ENCODE measurements at regions not wholly inside any gene's neighbourhood (a gene's known extent, or its start where the extent isn't known, plus 50 kb on each side); places are given as distances from the start of the nearest gene placed in this dataset.
A peak's percentile ranks its signal among the peaks of the same experiment; 100 is the strongest.
"Not testable (repeated sequence)": the region's sequence is repeated elsewhere in the genome, so short reads cannot be mapped to it uniquely, and the experiment has no call there.

GRCh38 chr4:137946453-137947174 is 295.5 kb downstream of the SLC7A11 start:
- no peak for ATAC-seq (ENCODE audit: low FRiP score in 2 of 2)
- Histone ChIP-seq H3K36me3 (no peaks in the 10 kb centered on the region), H3K27me3 (no peaks in the 10 kb centered on the region), H3K27ac (no peak overlapping the region), H3K4me1 (no peaks in the 10 kb centered on the region), H3K9me3 (peaks cover 0 to 3% (median 0%) of the 10 kb centered on the region in 4 donors), H3K4me3 (no peak overlapping the region)
- WGBS, 2 donors = 81 to 83% methylated on average over 1 of the region's 1 CpG
- TF ChIP-seq POLR2A (IDR thresholded peaks at IDR 0.05) = no peak
- TF ChIP-seq POLR2AphosphoS5 (IDR thresholded peaks at IDR 0.05) = no peak
- TF ChIP-seq EP300 (IDR thresholded peaks at IDR 0.05) = no peak
- TF ChIP-seq, protein P1, sequence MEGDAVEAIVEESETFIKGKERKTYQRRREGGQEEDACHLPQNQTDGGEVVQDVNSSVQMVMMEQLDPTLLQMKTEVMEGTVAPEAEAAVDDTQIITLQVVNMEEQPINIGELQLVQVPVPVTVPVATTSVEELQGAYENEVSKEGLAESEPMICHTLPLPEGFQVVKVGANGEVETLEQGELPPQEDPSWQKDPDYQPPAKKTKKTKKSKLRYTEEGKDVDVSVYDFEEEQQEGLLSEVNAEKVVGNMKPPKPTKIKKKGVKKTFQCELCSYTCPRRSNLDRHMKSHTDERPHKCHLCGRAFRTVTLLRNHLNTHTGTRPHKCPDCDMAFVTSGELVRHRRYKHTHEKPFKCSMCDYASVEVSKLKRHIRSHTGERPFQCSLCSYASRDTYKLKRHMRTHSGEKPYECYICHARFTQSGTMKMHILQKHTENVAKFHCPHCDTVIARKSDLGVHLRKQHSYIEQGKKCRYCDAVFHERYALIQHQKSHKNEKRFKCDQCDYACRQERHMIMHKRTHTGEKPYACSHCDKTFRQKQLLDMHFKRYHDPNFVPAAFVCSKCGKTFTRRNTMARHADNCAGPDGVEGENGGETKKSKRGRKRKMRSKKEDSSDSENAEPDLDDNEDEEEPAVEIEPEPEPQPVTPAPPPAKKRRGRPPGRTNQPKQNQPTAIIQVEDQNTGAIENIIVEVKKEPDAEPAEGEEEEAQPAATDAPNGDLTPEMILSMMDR (IDR thresholded peaks at IDR 0.05) = no peak
- DNase-seq = no peak

- ATAC-seq (ENCODE audit: low FRiP score in 2 of 2); H3K27me3 ChIP-seq; H3K4me3 ChIP-seq; H3K36me3 ChIP-seq; H3K9me3 ChIP-seq; H3K4me1 ChIP-seq; H3K27ac ChIP-seq: not testable (repeated sequence)
- 91 to 96% methylated on average over 15 of the region's 15 CpGs for WGBS, 2 donors
- peak in 1 of 2 donors; percentile 5 for DNase-seq
Measured at GRCh38 chr4:137942815-137943214, 299.3 kb downstream of the SLC7A11 start.

DNA sequence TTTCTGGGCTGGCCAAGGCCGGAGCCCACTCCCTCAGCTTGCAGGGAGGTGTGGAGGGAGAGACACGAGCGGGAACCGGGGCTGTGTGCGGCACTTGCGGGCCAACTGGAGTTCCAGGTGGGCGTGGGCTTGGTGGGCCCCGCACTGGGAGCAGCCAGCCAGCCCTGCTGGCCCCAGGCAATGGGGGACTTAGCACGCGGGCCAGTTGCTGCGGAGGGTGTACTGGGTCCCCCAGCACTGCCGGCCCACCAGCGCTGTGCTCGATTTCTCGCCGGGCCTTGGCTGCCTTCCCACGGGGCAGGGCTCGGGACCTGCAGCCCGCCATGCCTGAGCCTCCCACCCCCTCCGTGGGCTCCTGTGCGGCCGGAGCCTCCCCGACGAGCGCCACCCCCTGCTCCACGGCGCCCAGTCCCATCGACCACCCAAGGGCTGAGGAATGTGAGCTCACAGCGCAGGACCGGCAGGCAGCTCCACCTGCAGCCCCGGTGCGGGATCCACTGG is 300.1 kb downstream of the SLC7A11 start:
- not testable (repeated sequence) for H3K36me3 ChIP-seq; H3K9me3 ChIP-seq; H3K4me1 ChIP-seq; H3K4me3 ChIP-seq; H3K27ac ChIP-seq; ATAC-seq (ENCODE audit: low FRiP score in 2 of 2); H3K27me3 ChIP-seq
- peak in 1 of 2 donors; percentile 66 for DNase-seq
- WGBS, 2 donors = 98 to 100% methylated on average over 3 to 17 of the region's 32 CpGs

GRCh38 chr4:137934911-137935310 is 307.2 kb downstream of the SLC7A11 start:
- TF ChIP-seq, protein P1 (IDR thresholded peaks at IDR 0.05) = no peak
- no peak for TF ChIP-seq POLR2AphosphoS5 (IDR thresholded peaks at IDR 0.05)
- TF ChIP-seq POLR2A (IDR thresholded peaks at IDR 0.05) = no peak
- H3K27ac ChIP-seq = no peak overlapping the region
- peaks cover 0 to 3% (median 1%) of the 10 kb centered on the region in 4 donors for H3K9me3 ChIP-seq
- no peaks in the 10 kb centered on the region for H3K4me1 ChIP-seq
- no peak for ATAC-seq (ENCODE audit: low FRiP score in 2 of 2)
- no peaks in the 10 kb centered on the region for H3K27me3 ChIP-seq
- H3K36me3 ChIP-seq = no peaks in the 10 kb centered on the region
- H3K4me3 ChIP-seq = no peak overlapping the region
- 75 to 81% methylated on average over 1 of the region's 1 CpG for WGBS, 2 donors
- no peak for DNase-seq

DNA sequence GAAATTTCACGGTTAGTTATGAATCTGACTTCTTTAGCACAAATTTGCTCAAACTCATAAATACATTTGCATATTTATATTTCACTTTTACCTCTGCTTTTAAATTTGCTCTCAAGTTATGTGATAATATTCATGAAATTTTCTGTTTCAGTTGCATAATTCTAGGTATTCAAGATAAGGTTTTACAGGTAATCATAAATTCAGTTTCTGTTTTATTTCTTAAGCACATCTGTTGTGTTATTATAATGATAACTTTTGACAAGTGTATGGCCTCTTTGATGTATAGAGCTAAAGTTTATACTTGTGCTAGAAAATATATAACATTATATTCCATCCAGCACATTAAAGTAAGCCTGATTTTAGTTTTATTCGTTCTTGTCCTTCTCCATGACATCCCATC is 308.1 kb downstream of the SLC7A11 start:
- H3K9me3 ChIP-seq = no peaks in the 10 kb centered on the region
- H3K36me3 ChIP-seq = no peaks in the 10 kb centered on the region
- H3K27me3 ChIP-seq = no peaks in the 10 kb centered on the region
- ATAC-seq (ENCODE audit: low FRiP score in 2 of 2) (no peak), DNase-seq (no peak)
- TF ChIP-seq POLR2AphosphoS5 (IDR thresholded peaks at IDR 0.05) = no peak
- no peak for TF ChIP-seq POLR2A (IDR thresholded peaks at IDR 0.05)
- TF ChIP-seq, protein P1 (IDR thresholded peaks at IDR 0.05) = no peak
- no peak for TF ChIP-seq EP300 (IDR thresholded peaks at IDR 0.05)
- H3K4me1 ChIP-seq = no peaks in the 10 kb centered on the region
- no peak overlapping the region for H3K4me3 ChIP-seq
- WGBS, 2 donors = 66 to 83% methylated on average over 2 of the region's 2 CpGs
- no peak overlapping the region for H3K27ac ChIP-seq

DNA sequence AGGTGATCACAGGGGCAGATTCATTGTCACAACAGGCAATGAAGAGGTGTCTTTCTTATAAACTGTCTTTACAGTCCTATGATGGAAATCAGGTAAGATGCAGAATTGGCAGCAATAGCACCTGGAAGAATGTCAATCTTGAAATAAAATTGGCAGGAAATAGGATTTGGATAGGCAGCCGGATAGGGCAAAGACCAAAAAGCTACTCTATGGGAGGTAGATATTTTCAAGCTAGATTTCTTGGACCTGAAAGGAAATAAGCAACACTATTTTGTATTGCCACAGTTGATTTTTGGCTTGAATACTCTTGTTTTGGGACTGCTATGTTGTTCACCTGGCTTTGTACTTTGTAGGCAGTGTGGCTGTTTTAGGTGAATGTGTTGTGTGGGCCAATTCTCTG is 314.2 kb downstream of the SLC7A11 start:
- Histone ChIP-seq H3K9me3 (no peaks in the 10 kb centered on the region), H3K4me1 (no peaks in the 10 kb centered on the region), H3K4me3 (no peak overlapping the region), H3K27ac (no peak overlapping the region), H3K36me3 (no peaks in the 10 kb centered on the region), H3K27me3 (no peaks in the 10 kb centered on the region)
- WGBS, 2 donors = 70 to 72% methylated on average over 1 of the region's 1 CpG
- DNase-seq = no peak
- ATAC-seq (ENCODE audit: low FRiP score in 2 of 2) = no peak
- TF ChIP-seq POLR2A (IDR thresholded peaks at IDR 0.05) (no peak), EP300 (IDR thresholded peaks at IDR 0.05) (no peak), POLR2AphosphoS5 (IDR thresholded peaks at IDR 0.05) (no peak)
- TF ChIP-seq, protein P1 (IDR thresholded peaks at IDR 0.05) = no peak

Data from upper lobe of left lung (tissue), 6 donors.